ENCODE measurements at regions not wholly inside any gene's neighbourhood (a gene's known extent, or its start where the extent isn't known, plus 50 kb on each side); places are given as distances from the start of the nearest gene placed in this dataset.

DNA sequence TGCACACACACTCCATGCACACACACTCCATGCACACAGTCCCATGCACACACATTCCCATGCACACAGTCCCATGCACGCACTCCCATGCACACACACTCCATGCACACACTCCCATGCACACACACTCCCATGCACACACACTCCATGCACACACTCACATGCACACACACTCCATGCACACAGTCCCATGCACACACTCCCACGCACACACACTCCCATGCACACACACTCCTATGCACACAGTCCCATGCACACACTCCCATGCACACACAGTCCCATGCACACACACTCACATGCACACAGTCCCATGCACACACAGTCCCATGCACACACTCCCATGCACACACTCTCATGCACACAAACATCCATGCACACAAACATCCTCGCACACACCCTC, 168.4 kb downstream of the TTLL2 start:
- H3K9ac ChIP-seq: no peak overlapping the region
- H3K4me1 ChIP-seq (ENCODE audit: control insufficient read depth in 1 of 2, insufficient read depth in 2 of 2, low read depth in 1 of 2, low read length in 1 of 2): peaks cover 0 to 7% of the 10 kb centered on the region in 2 experiments; a peak in 1 of 4 replicates
- H3K4me3 ChIP-seq (ENCODE audit: low read depth in 2 of 2, low read length in 1 of 2): no peak overlapping the region
- H3K27me3 ChIP-seq (ENCODE audit: insufficient read depth): no peaks in the 10 kb centered on the region
- H3F3A ChIP-seq (replicated peaks; ENCODE audit: insufficient read depth): no peaks in the 10 kb centered on the region
- no peaks in the 10 kb centered on the region for H3K36me3 ChIP-seq (replicated peaks in 1 of 2; ENCODE audit: control insufficient read depth in 1 of 2, insufficient read depth in 2 of 2, low read length in 1 of 2)
- no peaks in the 10 kb centered on the region for H4K20me1 ChIP-seq (ENCODE audit: insufficient read depth)
- no peak overlapping the region for H3K4me2 ChIP-seq
- H3K79me2 ChIP-seq (ENCODE audit: insufficient read depth): no peaks in the 10 kb centered on the region
- no peaks in the 10 kb centered on the region for H3K9me2 ChIP-seq
- TF ChIP-seq, protein P1, sequence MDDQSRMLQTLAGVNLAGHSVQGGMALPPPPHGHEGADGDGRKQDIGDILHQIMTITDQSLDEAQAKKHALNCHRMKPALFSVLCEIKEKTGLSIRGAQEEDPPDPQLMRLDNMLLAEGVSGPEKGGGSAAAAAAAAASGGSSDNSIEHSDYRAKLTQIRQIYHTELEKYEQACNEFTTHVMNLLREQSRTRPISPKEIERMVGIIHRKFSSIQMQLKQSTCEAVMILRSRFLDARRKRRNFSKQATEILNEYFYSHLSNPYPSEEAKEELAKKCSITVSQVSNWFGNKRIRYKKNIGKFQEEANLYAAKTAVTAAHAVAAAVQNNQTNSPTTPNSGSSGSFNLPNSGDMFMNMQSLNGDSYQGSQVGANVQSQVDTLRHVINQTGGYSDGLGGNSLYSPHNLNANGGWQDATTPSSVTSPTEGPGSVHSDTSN (IDR thresholded peaks at IDR 0.05): no peak
- no peak for TF ChIP-seq POLR2AphosphoS5 (IDR thresholded peaks at IDR 0.05; ENCODE audit: low read depth, low read length)
- TF ChIP-seq GATA2 (CRISPR knock-in tag; IDR thresholded peaks at IDR 0.05): no peak
- TF ChIP-seq MEF2A (IDR thresholded peaks at IDR 0.05; ENCODE audit: borderline replicate concordance, low read depth): no peak
- no peak for TF ChIP-seq ELF1 (IDR thresholded peaks at IDR 0.05)
- TF ChIP-seq, protein P2, sequence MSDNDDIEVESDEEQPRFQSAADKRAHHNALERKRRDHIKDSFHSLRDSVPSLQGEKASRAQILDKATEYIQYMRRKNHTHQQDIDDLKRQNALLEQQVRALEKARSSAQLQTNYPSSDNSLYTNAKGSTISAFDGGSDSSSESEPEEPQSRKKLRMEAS (IDR thresholded peaks at IDR 0.05; ENCODE audit: low read depth): no peak
- no peak for TF ChIP-seq TEAD4 (IDR thresholded peaks at IDR 0.05; ENCODE audit: borderline replicate concordance, insufficient read depth)
- TF ChIP-seq FOXJ3 (CRISPR knock-in tag; IDR thresholded peaks at IDR 0.05): no peak
- no peak for TF ChIP-seq RAD21 (IDR thresholded peaks at IDR 0.05; ENCODE audit: low read length)
- no peak for TF ChIP-seq FOSL2 (IDR thresholded peaks at IDR 0.05; ENCODE audit: borderline replicate concordance, low read depth)
- TF ChIP-seq, protein P3, sequence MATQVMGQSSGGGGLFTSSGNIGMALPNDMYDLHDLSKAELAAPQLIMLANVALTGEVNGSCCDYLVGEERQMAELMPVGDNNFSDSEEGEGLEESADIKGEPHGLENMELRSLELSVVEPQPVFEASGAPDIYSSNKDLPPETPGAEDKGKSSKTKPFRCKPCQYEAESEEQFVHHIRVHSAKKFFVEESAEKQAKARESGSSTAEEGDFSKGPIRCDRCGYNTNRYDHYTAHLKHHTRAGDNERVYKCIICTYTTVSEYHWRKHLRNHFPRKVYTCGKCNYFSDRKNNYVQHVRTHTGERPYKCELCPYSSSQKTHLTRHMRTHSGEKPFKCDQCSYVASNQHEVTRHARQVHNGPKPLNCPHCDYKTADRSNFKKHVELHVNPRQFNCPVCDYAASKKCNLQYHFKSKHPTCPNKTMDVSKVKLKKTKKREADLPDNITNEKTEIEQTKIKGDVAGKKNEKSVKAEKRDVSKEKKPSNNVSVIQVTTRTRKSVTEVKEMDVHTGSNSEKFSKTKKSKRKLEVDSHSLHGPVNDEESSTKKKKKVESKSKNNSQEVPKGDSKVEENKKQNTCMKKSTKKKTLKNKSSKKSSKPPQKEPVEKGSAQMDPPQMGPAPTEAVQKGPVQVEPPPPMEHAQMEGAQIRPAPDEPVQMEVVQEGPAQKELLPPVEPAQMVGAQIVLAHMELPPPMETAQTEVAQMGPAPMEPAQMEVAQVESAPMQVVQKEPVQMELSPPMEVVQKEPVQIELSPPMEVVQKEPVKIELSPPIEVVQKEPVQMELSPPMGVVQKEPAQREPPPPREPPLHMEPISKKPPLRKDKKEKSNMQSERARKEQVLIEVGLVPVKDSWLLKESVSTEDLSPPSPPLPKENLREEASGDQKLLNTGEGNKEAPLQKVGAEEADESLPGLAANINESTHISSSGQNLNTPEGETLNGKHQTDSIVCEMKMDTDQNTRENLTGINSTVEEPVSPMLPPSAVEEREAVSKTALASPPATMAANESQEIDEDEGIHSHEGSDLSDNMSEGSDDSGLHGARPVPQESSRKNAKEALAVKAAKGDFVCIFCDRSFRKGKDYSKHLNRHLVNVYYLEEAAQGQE (IDR thresholded peaks at IDR 0.05; ENCODE audit: low read depth, low read length): no peak
- TF ChIP-seq, protein P4, sequence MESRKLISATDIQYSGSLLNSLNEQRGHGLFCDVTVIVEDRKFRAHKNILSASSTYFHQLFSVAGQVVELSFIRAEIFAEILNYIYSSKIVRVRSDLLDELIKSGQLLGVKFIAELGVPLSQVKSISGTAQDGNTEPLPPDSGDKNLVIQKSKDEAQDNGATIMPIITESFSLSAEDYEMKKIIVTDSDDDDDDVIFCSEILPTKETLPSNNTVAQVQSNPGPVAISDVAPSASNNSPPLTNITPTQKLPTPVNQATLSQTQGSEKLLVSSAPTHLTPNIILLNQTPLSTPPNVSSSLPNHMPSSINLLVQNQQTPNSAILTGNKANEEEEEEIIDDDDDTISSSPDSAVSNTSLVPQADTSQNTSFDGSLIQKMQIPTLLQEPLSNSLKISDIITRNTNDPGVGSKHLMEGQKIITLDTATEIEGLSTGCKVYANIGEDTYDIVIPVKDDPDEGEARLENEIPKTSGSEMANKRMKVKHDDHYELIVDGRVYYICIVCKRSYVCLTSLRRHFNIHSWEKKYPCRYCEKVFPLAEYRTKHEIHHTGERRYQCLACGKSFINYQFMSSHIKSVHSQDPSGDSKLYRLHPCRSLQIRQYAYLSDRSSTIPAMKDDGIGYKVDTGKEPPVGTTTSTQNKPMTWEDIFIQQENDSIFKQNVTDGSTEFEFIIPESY (IDR thresholded peaks at IDR 0.05; ENCODE audit: borderline replicate concordance, low read depth): no peak
- no peak for TF ChIP-seq YY1 (IDR thresholded peaks at IDR 0.05; ENCODE audit: low read depth)
- TF ChIP-seq, protein P5, sequence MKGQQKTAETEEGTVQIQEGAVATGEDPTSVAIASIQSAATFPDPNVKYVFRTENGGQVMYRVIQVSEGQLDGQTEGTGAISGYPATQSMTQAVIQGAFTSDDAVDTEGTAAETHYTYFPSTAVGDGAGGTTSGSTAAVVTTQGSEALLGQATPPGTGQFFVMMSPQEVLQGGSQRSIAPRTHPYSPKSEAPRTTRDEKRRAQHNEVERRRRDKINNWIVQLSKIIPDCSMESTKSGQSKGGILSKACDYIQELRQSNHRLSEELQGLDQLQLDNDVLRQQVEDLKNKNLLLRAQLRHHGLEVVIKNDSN (IDR thresholded peaks at IDR 0.05; ENCODE audit: borderline replicate concordance, low read depth): no peak
- no peak for TF ChIP-seq CHD2 (IDR thresholded peaks at IDR 0.05; ENCODE audit: low read length, partially characterized antibody)
- no peak for TF ChIP-seq TCF12 (IDR thresholded peaks at IDR 0.05)
- no peak for TF ChIP-seq SIN3A (IDR thresholded peaks at IDR 0.05; ENCODE audit: borderline replicate concordance, low read depth, low read length)
- TF ChIP-seq RCOR1 (IDR thresholded peaks at IDR 0.05; ENCODE audit: low read length): no peak
- TF ChIP-seq FOXM1 (IDR thresholded peaks at IDR 0.05; ENCODE audit: low read depth): no peak
- no peak for TF ChIP-seq EZH2phosphoT487 (IDR thresholded peaks at IDR 0.05; ENCODE audit: borderline replicate concordance, low read depth)
- WGBS (ENCODE audit: low lambda C conversion rate): 48% methylated on average over 3 of the region's 3 CpGs
- H3K9me3 ChIP-seq: no peaks in the 10 kb centered on the region
- ChIA-PET CTCF (interaction anchor here (1.6 kb wide), 1 partner anchor 8 kb away, joined by 6 read pairs; no protein-coding TSS in a partner anchor), POLR2A (no interaction called here)
- no peak overlapping the region for H3K27ac ChIP-seq (ENCODE audit: low read depth in 2 of 2, low read length in 1 of 2)
- DNase-seq: no peak
- H2AFZ ChIP-seq (ENCODE audit: low read depth): no peak overlapping the region

Data from SK-N-SH (cell line).